GM12865 (cell line): ENCODE measurements at regions not wholly inside any gene's neighbourhood (a gene's known extent, or its start where the extent isn't known, plus 50 kb on each side); places are given as distances from the start of the nearest gene placed in this dataset.

Experiments used
- DNase-seq: peaks from one replicate; pipeline ENCODE4 v3.0.0; 2010; ENCODE audit warnings: low read depth
- H3K4me3 ChIP-seq: 2 replicates; pipeline ENCODE4 v1.5.1; 2011; ENCODE audit warnings: mild to moderate bottlenecking, low read depth, low read length, control low read depth
- CTCF ChIP-seq: IDR thresholded peaks from 2 replicates; pipeline ENCODE4 v1.5.1; 2011; ENCODE audit warnings: low read length, control low read depth, low read depth, inconsistent platforms; ENCODE audit not compliant: insufficient read depth; ENCODE audit errors: missing control alignments

GRCh38 chr19:27741236-27741635, 1471.7 kb downstream of the UQCRFS1 start:
- no peak overlapping the region for H3K4me3 ChIP-seq
- no peak for TF ChIP-seq CTCF
- DNase-seq, result no peak

- DNase-seq, result no peak
- TF ChIP-seq CTCF, result no peak
- no peak overlapping the region for H3K4me3 ChIP-seq
Measured at GRCh38 chr19:27740396-27740795, 1472.6 kb downstream of the UQCRFS1 start.

- no peak for DNase-seq
- H3K4me3 ChIP-seq, result no peak overlapping the region
- no peak for TF ChIP-seq CTCF
Measured at GRCh38 chr19:27738569-27739193, 1474.3 kb downstream of the UQCRFS1 start.

GRCh38 chr19:27736225-27736624, 1476.7 kb downstream of the UQCRFS1 start:
- no peak overlapping the region for H3K4me3 ChIP-seq
- no peak for TF ChIP-seq CTCF
- DNase-seq, result no peak

- H3K4me3 ChIP-seq, result no peak overlapping the region
- DNase-seq, result no peak
- TF ChIP-seq CTCF, result no peak
Measured at GRCh38 chr19:27735314-27735713, 1477.6 kb downstream of the UQCRFS1 start.

GRCh38 chr19:27734496-27735220, 1478.3 kb downstream of the UQCRFS1 start:
- no peak for TF ChIP-seq CTCF
- no peak for DNase-seq
- no peak overlapping the region for H3K4me3 ChIP-seq
